Mucosa of gallbladder (tissue), 1 donor: ENCODE measurements at regions not wholly inside any gene's neighbourhood (a gene's known extent, or its start where the extent isn't known, plus 50 kb on each side); places are given as distances from the start of the nearest gene placed in this dataset.

ENCODE experiments used
- DNase-seq: peaks from one replicate; pipeline ENCODE4 v3.0.0-alpha.2; 2020; ENCODE audit warnings: low spot score
- donor health status: DM: no; HTN: no; CAD: no.

GRCh38 chr12:125434131-125434530 is 368.9 kb downstream of the AACS start:
- no peak for DNase-seq

GRCh38 chr12:125434936-125435443 is 369.8 kb downstream of the AACS start:
- no peak for DNase-seq

- DNase-seq: no peak
Observed at GRCh38 chr12:125435871-125436270, 370.6 kb downstream of the AACS start.

GRCh38 chr12:125436686-125437085 is 371.5 kb downstream of the AACS start:
- no peak for DNase-seq

GRCh38 chr12:125440399-125440798 is 375.2 kb downstream of the AACS start:
- no peak for DNase-seq

GRCh38 chr12:125443341-125443740 is 378.1 kb downstream of the AACS start:
- DNase-seq: no peak

- DNase-seq: no peak
Observed at GRCh38 chr12:125451408-125451807, 386.2 kb downstream of the AACS start.

GRCh38 chr12:125453751-125454150 is 388.5 kb downstream of the AACS start:
- DNase-seq: no peak

- no peak for DNase-seq
Observed at GRCh38 chr12:125454291-125454690, 389.1 kb downstream of the AACS start.

GRCh38 chr12:125454786-125455480 is 389.7 kb downstream of the AACS start:
- DNase-seq: no peak

- DNase-seq: no peak
Observed at GRCh38 chr12:125455556-125455955, 390.3 kb downstream of the AACS start.

GRCh38 chr12:125458552-125459268 is 393.5 kb downstream of the AACS start:
- no peak for DNase-seq

- no peak for DNase-seq
Observed at GRCh38 chr12:125461831-125462230, 396.6 kb downstream of the AACS start.

GRCh38 chr12:125463386-125463785 is 398.2 kb downstream of the AACS start:
- no peak for DNase-seq

- DNase-seq: no peak
Observed at GRCh38 chr12:125467363-125467762, 402.1 kb downstream of the AACS start.

GRCh38 chr12:125469683-125470082 is 404.4 kb downstream of the AACS start:
- no peak for DNase-seq

- DNase-seq: no peak
Observed at GRCh38 chr12:125470838-125471783, 405.9 kb downstream of the AACS start.

GRCh38 chr12:125473501-125473900 is 408.3 kb downstream of the AACS start:
- DNase-seq: no peak

- no peak for DNase-seq
Observed at GRCh38 chr12:125487336-125487735, 422.1 kb downstream of the AACS start.

- DNase-seq: peak; percentile 32
Observed at GRCh38 chr12:125491553-125491952, 426.3 kb downstream of the AACS start.

- peak; percentile 21 for DNase-seq
Observed at GRCh38 chr12:125492354-125493270, 427.4 kb downstream of the AACS start.
